Activated CD4-positive, alpha-beta T cell treated with anti-CD3 and anti-CD28 coated beads, Interleukin-2, amount 10 ng/mL, durations not matched to agents 24 days and 14 days (primary cell): ENCODE measurements at regions not wholly inside any gene's neighbourhood (a gene's known extent, or its start where the extent isn't known, plus 50 kb on each side); places are given as distances from the start of the nearest gene placed in this dataset.

Experiments
- DNase-seq: peaks from one replicate; pipeline ENCODE4 v3.0.0; 2022
- H3K27ac Mint-ChIP-seq: one replicate; pipeline ENCODE4 v1.8.0; 2022; ENCODE audit warnings: mild to moderate bottlenecking, mixed read lengths
- H3K27me3 Mint-ChIP-seq: one replicate; pipeline ENCODE4 v1.8.0; 2022; ENCODE audit warnings: mixed read lengths
- H3K36me3 Mint-ChIP-seq: one replicate; pipeline ENCODE4 v1.8.0; 2022; ENCODE audit warnings: low read depth, mild to moderate bottlenecking, mixed read lengths
- H3K4me1 Mint-ChIP-seq: one replicate; pipeline ENCODE4 v1.8.0; 2021; ENCODE audit warnings: mixed read lengths
- H3K4me3 Mint-ChIP-seq: one replicate; pipeline ENCODE4 v1.8.0; 2022; ENCODE audit warnings: mild to moderate bottlenecking, moderate library complexity, mixed read lengths
- H3K9me3 Mint-ChIP-seq: one replicate; pipeline ENCODE4 v1.8.0; 2021; ENCODE audit warnings: mixed read lengths
- intact Hi-C: fragments of 100-400 bp; cut with micrococcal nuclease; formaldehyde crosslinking; loops from one replicate; pipeline ENCODE4 v1.15.1; 2023

DNA sequence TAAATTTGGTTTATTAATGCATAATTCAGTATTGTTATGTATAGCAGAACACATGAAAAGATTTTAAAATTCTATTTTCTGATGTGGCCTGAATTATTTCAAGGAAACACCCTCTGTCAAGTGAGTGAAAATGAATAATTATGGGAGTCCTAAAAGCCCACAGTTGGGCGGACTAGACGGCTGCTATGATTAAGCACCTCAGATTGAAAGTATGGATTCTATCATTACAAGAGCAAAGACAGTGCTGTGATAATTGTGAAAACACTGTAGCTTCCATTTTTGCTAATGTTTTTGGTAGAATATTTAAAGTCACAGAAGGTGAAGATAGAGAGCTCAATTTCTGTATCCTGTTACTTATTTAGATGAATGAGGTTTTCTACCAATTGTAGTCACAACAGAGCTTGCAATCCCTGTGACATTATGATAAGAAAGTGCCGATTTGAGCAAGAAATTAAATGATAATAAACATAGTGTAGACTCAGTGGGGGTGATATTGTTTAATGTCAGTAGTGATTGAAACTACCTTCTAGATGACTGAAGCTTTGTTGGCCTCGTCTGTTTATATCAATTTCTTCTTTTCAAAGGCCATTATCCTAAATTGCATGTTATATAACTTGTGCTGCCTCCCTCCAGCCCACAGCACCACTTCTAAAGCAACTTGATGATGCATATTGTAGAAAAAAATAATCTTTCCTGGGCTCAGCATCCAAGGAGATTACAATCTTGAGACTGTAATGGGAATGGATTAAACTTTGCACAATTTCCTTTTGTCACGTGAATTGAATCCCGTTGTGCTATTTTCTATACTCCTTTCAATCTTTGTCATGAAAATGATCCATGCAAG, 359.8 kb downstream of the BTG1 start:
- H3K36me3 Mint-ChIP-seq, result no peaks in the 10 kb centered on the region
- no peak overlapping the region for H3K4me3 Mint-ChIP-seq
- peaks cover 2% of the 10 kb centered on the region for H3K27me3 Mint-ChIP-seq
- no peak overlapping the region for H3K27ac Mint-ChIP-seq
- peaks cover 11% of the 10 kb centered on the region for H3K9me3 Mint-ChIP-seq
- DNase-seq, result no peak
- intact Hi-C loops, result no loop called here
- H3K4me1 Mint-ChIP-seq, result peaks cover 3% of the 10 kb centered on the region

DNA sequence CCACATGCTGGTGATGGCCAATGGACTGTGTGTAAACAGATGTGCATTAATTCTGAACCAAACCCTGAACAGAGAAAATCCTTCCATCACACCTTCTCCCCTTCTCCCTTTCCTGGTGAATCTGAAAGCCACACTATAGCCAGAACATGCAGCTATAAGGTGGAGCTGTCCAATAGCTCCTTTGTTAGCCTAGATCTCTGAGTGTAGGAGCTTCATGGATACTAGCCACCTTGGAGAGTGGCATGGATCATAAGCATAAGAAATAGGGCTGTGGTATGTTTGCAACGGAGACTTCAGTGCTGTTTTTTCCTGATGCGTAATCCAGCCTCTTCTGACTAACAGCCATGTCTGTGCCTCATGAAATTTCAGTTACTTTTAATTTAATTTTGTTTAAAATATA, 364.5 kb downstream of the BTG1 start:
- Mint-ChIP-seq H3K4me1 (peaks cover 24% of the 10 kb centered on the region), H3K9me3 (peaks cover 6% of the 10 kb centered on the region), H3K36me3 (no peaks in the 10 kb centered on the region), H3K27ac (no peak overlapping the region), H3K27me3 (peaks cover 2% of the 10 kb centered on the region), H3K4me3 (no peak overlapping the region)
- intact Hi-C loops, result no loop called here
- DNase-seq, result no peak

DNA sequence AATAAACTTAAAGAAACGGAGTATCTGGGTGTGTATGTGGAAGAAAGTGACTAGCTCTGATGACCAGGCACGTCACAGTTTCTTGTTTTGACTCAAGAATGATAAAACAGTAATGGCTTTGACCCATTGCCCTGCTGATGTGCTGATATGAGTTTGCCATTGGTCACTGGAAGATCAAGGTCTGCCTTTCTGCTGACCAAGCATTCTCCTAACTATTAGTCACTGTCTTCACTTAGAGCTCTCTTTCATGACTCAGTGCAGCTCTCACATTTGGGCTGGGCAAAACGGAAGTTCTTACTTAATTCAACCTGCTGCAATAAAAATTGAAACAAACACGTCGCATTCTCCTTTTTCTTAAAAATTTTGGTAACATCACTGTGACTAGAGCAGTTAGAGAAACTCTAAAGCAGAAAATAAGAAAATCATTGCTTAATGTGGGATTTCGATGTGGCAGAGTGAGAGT, 366.7 kb downstream of the BTG1 start:
- Mint-ChIP-seq H3K36me3 (no peaks in the 10 kb centered on the region), H3K4me1 (peaks cover 22% of the 10 kb centered on the region), H3K4me3 (peak overlapping the region; percentile 58), H3K27ac (peak overlapping the region; percentile 73), H3K27me3 (peaks cover 2% of the 10 kb centered on the region), H3K9me3 (peaks cover 6% of the 10 kb centered on the region)
- peak; percentile 77 for DNase-seq
- intact Hi-C loops, result loop anchor here (1.0 to 5.0 kb wide), 4 partner anchors 92 to 356 kb away; no protein-coding TSS in a partner anchor

DNA sequence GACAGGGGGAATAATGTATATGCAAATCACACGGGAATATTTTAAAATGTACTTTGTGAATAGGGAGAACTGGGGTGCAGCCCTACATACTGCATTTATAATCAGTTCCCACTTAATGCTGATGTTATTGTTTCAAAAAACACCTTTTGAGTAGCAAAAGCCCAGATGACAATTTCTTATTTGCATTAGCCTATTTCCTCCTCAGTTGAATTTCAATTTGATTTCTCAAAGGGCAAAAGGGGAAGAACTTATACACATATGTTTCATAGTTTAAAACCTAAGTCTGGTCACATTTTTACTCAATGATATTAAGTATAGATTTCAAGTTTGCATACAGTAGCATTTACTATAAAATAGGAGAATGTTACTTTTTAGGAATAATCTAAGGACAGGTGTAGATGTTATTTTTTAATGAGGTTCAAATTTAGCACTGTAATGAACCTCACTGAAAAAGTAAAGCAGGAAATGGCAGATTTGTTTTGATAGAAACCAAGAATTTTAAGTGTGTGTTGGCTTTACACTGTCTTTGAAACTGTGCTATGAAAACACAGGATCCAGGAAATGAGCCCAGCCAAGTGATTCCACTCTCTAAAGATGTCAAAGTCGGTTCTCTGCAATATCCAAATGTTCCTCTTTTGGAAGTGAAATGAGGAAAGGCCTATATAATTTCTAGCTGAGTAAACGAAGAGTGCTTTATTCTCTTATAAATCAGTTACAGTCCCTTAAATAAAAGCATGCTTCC, 367.4 kb downstream of the BTG1 start:
- peaks cover 22% of the 10 kb centered on the region for H3K4me1 Mint-ChIP-seq
- peak; percentile 61 for DNase-seq
- H3K27me3 Mint-ChIP-seq, result peaks cover 2% of the 10 kb centered on the region
- H3K4me3 Mint-ChIP-seq, result peak overlapping the region; percentile 58
- intact Hi-C loops, result loop anchor here (1.0 to 5.0 kb wide), 3 partner anchors 91 to 357 kb away; no protein-coding TSS in a partner anchor
- peaks cover 6% of the 10 kb centered on the region for H3K9me3 Mint-ChIP-seq
- H3K27ac Mint-ChIP-seq, result peak overlapping the region; percentile 73
- H3K36me3 Mint-ChIP-seq, result no peaks in the 10 kb centered on the region

DNA sequence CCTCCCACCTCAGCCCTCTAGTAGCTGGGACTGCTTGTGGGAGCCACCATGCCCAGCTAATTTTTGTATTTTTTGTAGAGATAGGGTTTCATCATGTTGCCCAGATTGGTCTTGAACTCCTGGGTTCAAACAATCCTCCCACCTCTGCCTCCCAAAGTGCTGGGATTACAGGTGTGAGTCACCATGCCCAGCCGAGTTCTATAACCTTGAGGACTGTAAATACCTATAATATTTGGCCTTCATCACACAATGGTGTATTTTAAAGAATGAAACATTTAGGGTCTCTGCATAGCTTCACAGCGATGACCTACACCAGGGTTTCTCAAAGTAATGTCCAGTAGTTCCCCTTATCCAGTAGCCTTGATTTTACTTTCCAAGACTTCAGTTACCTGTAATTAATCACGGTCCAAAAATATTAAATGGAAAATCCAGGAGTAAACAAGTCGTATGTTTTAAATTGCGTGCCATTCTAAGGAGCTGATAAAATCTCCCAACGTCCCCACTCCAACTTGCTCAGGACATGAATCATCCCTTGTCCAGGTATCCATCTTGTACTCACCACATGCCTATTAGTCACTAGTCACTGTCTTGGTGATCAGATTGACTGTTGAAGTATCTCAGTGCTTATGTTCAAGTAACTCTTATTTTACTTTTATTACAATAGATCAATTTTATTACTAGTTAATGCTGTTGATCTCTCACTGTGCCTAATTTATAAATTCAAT, 368.2 kb downstream of the BTG1 start:
- Mint-ChIP-seq H3K4me1 (peaks cover 24% of the 10 kb centered on the region), H3K27me3 (no peaks in the 10 kb centered on the region), H3K27ac (no peak overlapping the region), H3K9me3 (no peaks in the 10 kb centered on the region), H3K4me3 (no peak overlapping the region), H3K36me3 (peaks cover 1% of the 10 kb centered on the region)
- DNase-seq, result no peak
- intact Hi-C loops, result loop anchor here (5.0 kb wide), 1 partner anchor 290 kb away; no protein-coding TSS in a partner anchor

DNA sequence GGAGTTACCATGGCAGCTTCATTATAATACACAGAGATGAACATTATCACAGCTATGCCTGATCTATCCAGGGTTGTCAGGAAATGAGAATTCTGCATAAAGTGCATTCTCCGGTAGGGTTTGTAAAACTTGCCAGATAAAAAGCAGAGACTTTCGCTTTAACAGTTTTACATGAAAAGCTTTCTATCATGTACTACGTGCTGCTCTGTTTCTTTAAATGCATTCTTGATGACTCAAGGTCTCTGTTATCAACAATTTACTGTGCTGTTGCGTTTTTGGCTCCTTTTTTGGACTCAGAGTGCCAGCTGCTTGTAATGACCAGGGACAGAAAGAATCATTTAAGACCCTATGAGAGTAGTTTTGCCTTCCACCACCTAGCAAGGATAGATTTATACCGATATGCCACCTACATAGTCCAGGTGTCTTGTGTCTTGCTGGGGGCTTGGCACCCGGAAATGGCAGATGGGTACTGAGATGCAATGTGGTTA, 371.2 kb downstream of the BTG1 start:
- H3K27ac Mint-ChIP-seq, result no peak overlapping the region
- intact Hi-C loops, result no loop called here
- peaks cover 1% of the 10 kb centered on the region for H3K36me3 Mint-ChIP-seq
- no peaks in the 10 kb centered on the region for H3K9me3 Mint-ChIP-seq
- H3K4me1 Mint-ChIP-seq, result peaks cover 24% of the 10 kb centered on the region
- no peaks in the 10 kb centered on the region for H3K27me3 Mint-ChIP-seq
- no peak overlapping the region for H3K4me3 Mint-ChIP-seq
- no peak for DNase-seq

DNA sequence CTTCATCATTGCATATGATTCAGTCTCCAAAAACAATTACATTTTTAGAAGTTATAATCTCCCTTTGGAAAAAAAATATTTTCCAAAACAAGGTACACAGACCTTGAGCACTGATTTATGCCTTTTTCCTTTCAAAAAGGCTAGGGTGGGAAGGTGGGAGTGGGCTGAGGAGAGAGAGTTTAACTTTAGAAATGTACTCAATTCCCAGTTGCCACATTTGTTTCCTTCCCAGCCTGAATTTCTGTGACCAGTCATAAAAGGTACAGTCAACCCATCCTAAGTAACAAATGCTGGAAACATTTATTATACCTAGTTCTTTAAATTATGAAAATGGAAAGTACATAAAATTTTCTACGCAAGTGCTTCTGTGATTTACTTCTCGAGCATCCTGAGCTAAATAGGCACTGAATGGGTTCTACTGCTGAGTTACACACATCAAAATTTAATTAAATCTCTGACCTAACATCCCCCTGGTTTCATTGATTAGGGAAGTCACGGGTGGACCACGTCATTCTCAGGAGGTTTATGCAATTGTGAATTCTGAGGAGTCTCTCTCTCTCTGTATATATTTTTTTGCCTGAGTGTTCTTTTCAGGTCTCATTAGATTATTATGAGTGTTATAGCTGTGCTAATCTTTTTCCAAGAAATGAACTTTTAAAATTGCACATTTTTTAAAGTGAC, 371.8 kb downstream of the BTG1 start:
- H3K27me3 Mint-ChIP-seq, result no peaks in the 10 kb centered on the region
- H3K9me3 Mint-ChIP-seq, result no peaks in the 10 kb centered on the region
- no peak for DNase-seq
- no peak overlapping the region for H3K27ac Mint-ChIP-seq
- peaks cover 19% of the 10 kb centered on the region for H3K4me1 Mint-ChIP-seq
- peaks cover 1% of the 10 kb centered on the region for H3K36me3 Mint-ChIP-seq
- H3K4me3 Mint-ChIP-seq, result no peak overlapping the region
- intact Hi-C loops, result no loop called here

DNA sequence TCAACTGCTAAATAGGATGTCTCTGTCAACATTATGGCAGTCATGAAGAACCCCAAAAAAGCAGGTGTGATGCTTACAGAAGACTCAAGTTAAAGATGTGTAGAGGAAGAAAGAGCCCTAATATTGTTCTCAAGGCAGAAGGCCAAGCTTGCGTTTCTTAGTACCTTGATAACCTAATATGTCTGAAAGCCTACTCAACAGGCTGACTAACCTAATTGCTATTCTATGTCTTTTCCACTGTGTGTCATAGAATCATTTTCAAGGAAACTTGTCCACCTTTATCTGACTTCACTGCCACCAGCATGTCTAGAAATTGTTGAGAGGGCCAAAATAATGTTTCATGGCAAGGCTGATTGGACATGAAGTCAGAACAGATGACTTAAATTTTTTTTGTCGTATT, 373.2 kb downstream of the BTG1 start:
- no peak overlapping the region for H3K27ac Mint-ChIP-seq
- no peak overlapping the region for H3K4me3 Mint-ChIP-seq
- H3K27me3 Mint-ChIP-seq, result no peaks in the 10 kb centered on the region
- H3K36me3 Mint-ChIP-seq, result peaks cover 1% of the 10 kb centered on the region
- intact Hi-C loops, result no loop called here
- no peaks in the 10 kb centered on the region for H3K9me3 Mint-ChIP-seq
- no peak for DNase-seq
- H3K4me1 Mint-ChIP-seq, result peaks cover 4% of the 10 kb centered on the region

DNA sequence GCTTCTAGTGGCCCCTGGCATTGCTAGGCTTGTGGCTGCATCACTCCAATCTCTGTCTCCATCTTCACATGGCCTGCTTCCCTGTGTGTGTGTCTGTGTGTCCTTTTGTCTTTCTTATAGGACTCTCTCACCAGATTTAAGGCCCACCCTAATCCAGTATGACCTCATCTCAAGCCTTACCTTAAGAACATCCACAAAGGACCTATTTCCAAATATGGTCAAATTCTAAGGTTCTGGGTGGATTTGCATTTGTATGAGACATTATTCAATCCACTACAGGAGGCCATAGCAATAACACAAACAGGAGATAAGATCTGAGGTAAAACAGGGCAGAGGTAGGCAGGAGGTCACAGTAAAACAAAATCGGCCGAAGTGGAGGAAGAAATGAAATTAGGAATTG, 375.9 kb downstream of the BTG1 start:
- no peak overlapping the region for H3K27ac Mint-ChIP-seq
- H3K27me3 Mint-ChIP-seq, result no peaks in the 10 kb centered on the region
- no peak overlapping the region for H3K4me3 Mint-ChIP-seq
- no peak for DNase-seq
- H3K36me3 Mint-ChIP-seq, result peaks cover 1% of the 10 kb centered on the region
- peaks cover 3% of the 10 kb centered on the region for H3K4me1 Mint-ChIP-seq
- H3K9me3 Mint-ChIP-seq, result no peaks in the 10 kb centered on the region
- intact Hi-C loops, result no loop called here

DNA sequence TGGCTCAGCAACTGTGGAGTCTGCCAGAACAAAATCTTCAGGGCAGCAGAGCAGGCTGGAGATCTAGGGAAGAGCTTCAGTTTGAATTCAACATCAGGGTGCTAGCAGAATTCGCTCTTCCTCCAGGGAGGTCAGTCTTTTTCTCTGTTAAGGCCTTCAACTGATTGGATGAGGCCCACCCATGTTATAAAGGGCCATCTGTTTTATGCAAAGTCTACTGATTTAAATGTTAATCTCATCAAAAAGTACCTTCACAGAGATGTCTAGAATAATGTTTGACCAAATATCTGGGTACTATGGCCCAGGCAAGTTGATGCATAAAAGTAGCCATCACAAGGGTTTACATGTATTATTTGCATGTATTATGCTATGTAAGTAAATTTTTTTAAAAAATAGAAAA, 378.4 kb downstream of the BTG1 start:
- Mint-ChIP-seq H3K36me3 (no peaks in the 10 kb centered on the region), H3K9me3 (no peaks in the 10 kb centered on the region), H3K27me3 (no peaks in the 10 kb centered on the region), H3K4me3 (no peak overlapping the region), H3K4me1 (no peaks in the 10 kb centered on the region), H3K27ac (no peak overlapping the region)
- intact Hi-C loops, result no loop called here
- DNase-seq, result no peak

- Mint-ChIP-seq H3K27me3 (no peaks in the 10 kb centered on the region), H3K27ac (no peak overlapping the region), H3K4me1 (no peaks in the 10 kb centered on the region), H3K4me3 (no peak overlapping the region), H3K36me3 (no peaks in the 10 kb centered on the region), H3K9me3 (peaks cover 6% of the 10 kb centered on the region)
- intact Hi-C loops, result no loop called here
- DNase-seq, result no peak
Measured at GRCh38 chr12:91766454-91766853, 379.2 kb downstream of the BTG1 start.

GRCh38 chr12:91763654-91764370, 381.8 kb downstream of the BTG1 start:
- no peaks in the 10 kb centered on the region for H3K36me3 Mint-ChIP-seq
- peaks cover 8% of the 10 kb centered on the region for H3K9me3 Mint-ChIP-seq
- no peak overlapping the region for H3K4me3 Mint-ChIP-seq
- no peak for DNase-seq
- intact Hi-C loops, result no loop called here
- H3K27me3 Mint-ChIP-seq, result no peaks in the 10 kb centered on the region
- H3K27ac Mint-ChIP-seq, result no peak overlapping the region
- H3K4me1 Mint-ChIP-seq, result no peaks in the 10 kb centered on the region

DNA sequence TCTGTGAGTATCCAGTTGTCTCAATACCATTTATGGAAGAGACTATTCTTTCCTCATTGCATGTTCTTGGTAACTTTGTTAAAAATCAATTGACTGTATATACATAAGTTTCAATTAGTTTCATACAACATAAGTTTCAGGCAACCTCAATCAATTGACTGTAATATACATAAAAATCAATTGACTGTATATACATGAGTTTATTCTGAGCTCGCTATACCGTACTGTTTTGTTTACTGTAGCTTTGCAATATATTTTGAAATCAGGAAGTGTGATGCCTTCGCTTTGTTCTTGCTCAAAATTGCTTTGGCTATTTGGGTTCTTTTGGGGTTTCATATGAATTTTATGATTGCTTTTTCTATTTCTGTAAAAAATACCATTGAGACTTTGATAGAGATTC, 392.0 kb downstream of the BTG1 start:
- H3K9me3 Mint-ChIP-seq, result peaks cover 14% of the 10 kb centered on the region
- no peak for DNase-seq
- H3K4me1 Mint-ChIP-seq, result peaks cover 5% of the 10 kb centered on the region
- intact Hi-C loops, result no loop called here
- peaks cover 2% of the 10 kb centered on the region for H3K36me3 Mint-ChIP-seq
- H3K27ac Mint-ChIP-seq, result no peak overlapping the region
- peak overlapping the region; percentile 8 for H3K4me3 Mint-ChIP-seq
- H3K27me3 Mint-ChIP-seq, result no peaks in the 10 kb centered on the region
